GM12865 (cell line): ENCODE measurements at regions not wholly inside any gene's neighbourhood (a gene's known extent, or its start where the extent isn't known, plus 50 kb on each side); places are given as distances from the start of the nearest gene placed in this dataset.

Experiments
- DNase-seq: peaks from one replicate; pipeline ENCODE4 v3.0.0; 2010; ENCODE audit warnings: low read depth
- H3K4me3 ChIP-seq: 2 replicates; pipeline ENCODE4 v1.5.1; 2011; ENCODE audit warnings: mild to moderate bottlenecking, low read depth, low read length, control low read depth
- TF ChIP-seq, protein P1 (sequence below): IDR thresholded peaks from 2 replicates; pipeline ENCODE4 v1.5.1; 2011; ENCODE audit warnings: low read length, control low read depth, low read depth, inconsistent platforms; ENCODE audit not compliant: insufficient read depth; ENCODE audit errors: missing control alignments

DNA sequence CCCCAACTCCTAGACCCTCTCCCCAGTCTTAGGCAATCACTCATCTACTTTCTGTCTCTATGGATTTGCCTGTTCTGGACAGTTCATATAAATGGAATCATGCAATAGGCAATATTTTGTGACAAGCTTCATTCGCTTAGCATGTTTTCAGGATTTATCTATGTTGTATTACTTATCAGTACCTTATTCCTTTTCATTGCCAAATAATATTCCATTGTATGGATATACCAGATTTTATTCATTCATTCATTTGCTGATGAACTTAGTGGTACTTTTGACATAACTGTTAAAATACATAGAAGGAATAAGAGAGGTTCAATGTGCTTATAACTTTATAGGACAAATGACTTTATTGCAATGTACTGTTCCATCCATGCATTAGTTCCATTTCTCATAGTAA lies 231.0 kb downstream of the SNX10 start:
- TF ChIP-seq, protein P1, sequence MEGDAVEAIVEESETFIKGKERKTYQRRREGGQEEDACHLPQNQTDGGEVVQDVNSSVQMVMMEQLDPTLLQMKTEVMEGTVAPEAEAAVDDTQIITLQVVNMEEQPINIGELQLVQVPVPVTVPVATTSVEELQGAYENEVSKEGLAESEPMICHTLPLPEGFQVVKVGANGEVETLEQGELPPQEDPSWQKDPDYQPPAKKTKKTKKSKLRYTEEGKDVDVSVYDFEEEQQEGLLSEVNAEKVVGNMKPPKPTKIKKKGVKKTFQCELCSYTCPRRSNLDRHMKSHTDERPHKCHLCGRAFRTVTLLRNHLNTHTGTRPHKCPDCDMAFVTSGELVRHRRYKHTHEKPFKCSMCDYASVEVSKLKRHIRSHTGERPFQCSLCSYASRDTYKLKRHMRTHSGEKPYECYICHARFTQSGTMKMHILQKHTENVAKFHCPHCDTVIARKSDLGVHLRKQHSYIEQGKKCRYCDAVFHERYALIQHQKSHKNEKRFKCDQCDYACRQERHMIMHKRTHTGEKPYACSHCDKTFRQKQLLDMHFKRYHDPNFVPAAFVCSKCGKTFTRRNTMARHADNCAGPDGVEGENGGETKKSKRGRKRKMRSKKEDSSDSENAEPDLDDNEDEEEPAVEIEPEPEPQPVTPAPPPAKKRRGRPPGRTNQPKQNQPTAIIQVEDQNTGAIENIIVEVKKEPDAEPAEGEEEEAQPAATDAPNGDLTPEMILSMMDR: no peak
- no peak for DNase-seq
- no peak overlapping the region for H3K4me3 ChIP-seq

DNA sequence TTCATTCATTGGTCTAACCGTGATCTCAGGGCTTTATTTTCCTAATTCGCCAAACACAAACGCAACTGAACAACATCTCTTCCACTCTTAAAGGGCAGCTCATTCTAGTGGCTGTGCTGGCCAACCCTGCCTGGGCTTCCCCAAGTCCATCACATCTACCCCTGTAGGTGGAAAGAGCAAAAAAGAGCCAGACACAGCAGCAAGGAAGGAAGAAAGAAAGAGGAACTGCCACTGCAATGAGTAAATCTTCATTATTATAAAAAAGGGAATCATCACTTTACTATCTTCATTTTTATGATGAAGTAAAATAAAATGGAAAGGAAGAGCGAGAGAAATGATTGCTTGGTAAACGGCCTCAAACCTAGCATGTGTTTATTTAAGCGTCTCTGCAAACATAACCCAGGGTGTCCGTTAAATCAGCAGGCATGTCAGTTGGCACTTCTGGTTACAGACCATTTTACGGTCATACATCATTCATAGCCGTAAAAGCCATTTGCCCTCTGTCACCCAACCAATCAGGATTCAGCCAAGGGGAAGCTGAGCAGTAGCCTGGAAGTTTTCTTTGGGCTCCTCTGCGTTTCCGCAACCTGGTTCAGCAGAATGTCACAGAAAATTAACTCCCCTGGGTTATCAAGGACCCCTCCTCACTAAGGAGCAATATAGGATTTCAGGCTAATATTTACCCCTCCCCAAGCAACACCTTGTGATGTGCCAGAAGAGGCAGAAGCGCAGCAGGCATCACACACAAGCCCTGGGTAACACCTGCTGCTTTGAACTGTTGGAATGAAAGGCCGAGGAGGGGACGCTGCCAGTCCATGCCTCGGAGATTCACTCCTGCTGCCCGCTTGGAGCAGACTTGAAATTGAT lies 234.0 kb downstream of the SNX10 start:
- no peak overlapping the region for H3K4me3 ChIP-seq
- TF ChIP-seq, protein P1: no peak
- DNase-seq: no peak

DNA sequence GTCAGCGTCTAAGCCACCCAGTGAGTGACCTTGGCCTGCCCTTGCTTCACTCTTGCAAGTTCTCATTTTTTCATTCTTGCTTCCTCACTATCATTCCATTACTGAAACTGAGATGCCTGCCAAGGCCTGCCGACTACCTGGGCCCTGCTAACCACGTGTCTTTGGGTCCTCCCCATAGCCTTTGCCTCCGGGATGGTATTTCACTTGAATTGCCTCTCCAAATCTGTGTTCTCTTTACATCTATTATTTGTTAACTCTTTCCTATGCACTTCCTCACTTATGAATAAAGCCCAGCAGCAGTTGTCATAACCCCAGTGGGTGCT lies 234.6 kb downstream of the SNX10 start:
- no peak for DNase-seq
- no peak overlapping the region for H3K4me3 ChIP-seq
- TF ChIP-seq, protein P1: no peak

DNA sequence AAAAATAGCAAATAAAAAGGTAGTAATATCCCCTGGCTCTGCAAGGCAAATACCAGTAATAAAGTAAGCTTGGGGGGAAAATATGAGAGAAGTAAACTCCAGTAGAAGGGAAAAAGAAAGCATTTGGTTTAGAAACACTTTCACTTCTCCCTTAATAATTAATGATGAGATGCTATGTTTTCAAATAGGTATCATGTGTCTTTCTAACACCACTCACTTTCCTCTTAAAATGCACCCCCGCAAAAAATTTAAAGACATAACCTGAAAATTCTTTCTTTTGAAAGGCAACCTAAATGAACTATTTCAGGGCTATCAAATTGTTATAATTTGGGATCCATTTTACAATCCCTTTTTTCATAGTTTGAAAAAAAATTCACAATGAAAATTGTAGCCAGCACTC lies 240.3 kb downstream of the SNX10 start:
- TF ChIP-seq, protein P1: no peak
- no peak overlapping the region for H3K4me3 ChIP-seq
- no peak for DNase-seq

DNA sequence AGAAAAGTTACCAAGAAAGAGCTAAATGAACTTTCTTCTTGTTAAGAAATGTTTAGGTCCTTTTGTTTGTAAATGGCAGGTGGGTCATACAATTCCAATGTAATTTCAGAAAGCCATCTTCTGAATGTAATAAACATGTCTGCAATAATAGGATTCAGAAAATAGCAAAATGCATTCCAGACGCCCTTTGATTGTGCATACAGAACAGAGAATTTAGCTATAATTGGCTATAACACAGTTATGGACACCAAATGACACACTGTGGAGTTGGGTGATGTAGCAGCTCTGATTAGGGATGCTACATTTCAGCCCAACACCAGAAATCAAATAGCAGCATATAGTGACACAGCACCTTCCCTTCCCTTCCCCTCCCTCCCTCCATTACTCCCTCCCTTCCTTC lies 240.8 kb downstream of the SNX10 start:
- TF ChIP-seq, protein P1: no peak
- no peak overlapping the region for H3K4me3 ChIP-seq
- DNase-seq: no peak

DNA sequence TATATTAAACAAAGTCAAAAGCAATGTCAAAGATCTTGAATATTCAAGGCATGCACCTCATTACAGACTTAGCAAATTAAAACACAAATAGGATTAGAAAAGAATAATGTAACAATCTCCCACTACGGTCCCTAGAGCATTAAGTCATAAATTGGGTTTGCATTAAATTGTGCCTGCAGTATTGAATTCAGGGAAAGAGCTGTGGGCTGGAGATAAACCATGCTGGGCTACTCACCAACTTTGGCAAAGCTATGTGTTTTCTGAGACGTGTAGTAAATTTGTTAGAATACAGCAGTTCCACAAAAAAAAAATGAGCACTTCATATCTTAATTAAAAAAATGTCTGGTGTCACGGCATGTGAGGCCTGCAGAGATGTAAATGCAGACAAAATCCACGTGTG lies 241.6 kb downstream of the SNX10 start:
- H3K4me3 ChIP-seq: no peak overlapping the region
- DNase-seq: no peak
- TF ChIP-seq, protein P1: no peak
